Motor neuron (in vitro differentiated cells): ENCODE measurements at regions not wholly inside any gene's neighbourhood (a gene's known extent, or its start where the extent isn't known, plus 50 kb on each side); places are given as distances from the start of the nearest gene placed in this dataset.
A peak's percentile ranks its signal among the peaks of the same experiment; 100 is the strongest.

Source experiments
- ATAC-seq, 8 experiments: fragments of 200-7000 bp; cut with Tn5 transposase; replicated peaks in 6 of 8; 2 replicates each; pipeline ENCODE4 v1.8.0; 2021; ENCODE audit warnings: mild to moderate bottlenecking in 8 of 8, moderate library complexity in 8 of 8
- H3K27ac ChIP-seq, 2 donors: fragments of 250-450 bp; sonication (Bioruptor Pico); 2 replicates each; pipeline ENCODE4 v1.9.0; 2021; ENCODE audit warnings: antibody characterized with exemption in 2 of 2, mild to moderate bottlenecking in 2 of 2, moderate library complexity in 1 of 2
- H3K4me1 ChIP-seq, 2 donors: fragments of 250-450 bp; sonication (Bioruptor Pico); replicated peaks in 1 of 2; 2 replicates each; pipeline ENCODE4 v1.6.1; 2021; ENCODE audit warnings: antibody characterized with exemption in 2 of 2, mild to moderate bottlenecking in 2 of 2, moderate library complexity in 1 of 2
- H3K4me3 ChIP-seq, 5 donors: fragments of 250-450 bp; sonication (Bioruptor Pico); 2 replicates each; pipeline ENCODE4 v1.9.0; 2021; ENCODE audit warnings: antibody characterized with exemption in 5 of 5, mild to moderate bottlenecking in 5 of 5, moderate library complexity in 4 of 5
- WGBS, 10 experiments: fragments of 450-650 bp; shearing (Covaris generic); methylation state at CpG; one replicate each; pipeline ENCODE4 v1.0.0; 2022; 5-methylcytosine and 5-hydroxymethylcytosine counted together
- in situ Hi-C, 9 experiments: fragments of 400-800 bp; cut with MboI; loops; one replicate each; pipeline ENCODE4 v1.15.0; 2021; ENCODE audit warnings: low sequenced_read_pairs in 9 of 9, low pct_unique_long_range_greater_than_20kb in 2 of 9; ENCODE audit not compliant: unreplicated experiment in 9 of 9

GRCh38 chr1:38533772-38534472, 325.6 kb downstream of the RRAGC start:
- H3K4me1 ChIP-seq: peaks cover 0 to 6% of the 10 kb centered on the region in 2 donors
- H3K4me3 ChIP-seq: no peak overlapping the region
- in situ Hi-C loops: no loop called here
- peak in 2 of 8 experiments; percentile 38 to 54 for ATAC-seq
- WGBS, 10 experiments: 0 to 79% (median 61%) methylated on average over 1 to 5 of the region's 5 CpGs; no CpG with 5 or more reads in 1 of the 10 experiments
- no peak overlapping the region for H3K27ac ChIP-seq

DNA sequence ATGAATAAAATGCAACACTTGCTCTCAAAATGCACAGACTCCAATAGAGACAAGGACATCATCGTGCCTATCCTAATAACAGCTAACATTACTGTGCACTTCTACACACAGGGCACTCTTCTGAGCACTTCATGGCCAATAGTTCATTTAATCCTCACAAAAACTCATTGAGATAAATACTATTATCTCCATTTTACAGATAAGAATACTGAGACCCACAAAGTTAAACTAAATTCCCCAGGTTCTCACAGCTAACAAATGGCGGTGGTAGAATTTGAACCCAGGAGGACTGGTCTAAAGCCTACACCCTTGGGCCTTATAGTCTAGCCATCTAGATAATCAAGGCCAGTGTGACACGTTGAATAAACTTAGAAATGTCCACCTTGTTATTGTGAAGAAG, 328.6 kb downstream of the RRAGC start:
- 12 to 100% (median 93%) methylated on average over 1 to 3 of the region's 3 CpGs; no CpG with 5 or more reads in 2 of the 10 experiments for WGBS, 10 experiments
- no peak overlapping the region for H3K4me3 ChIP-seq
- in situ Hi-C loops: no loop called here
- no peak for ATAC-seq
- H3K27ac ChIP-seq: no peak overlapping the region
- H3K4me1 ChIP-seq: peaks cover 0 to 9% of the 10 kb centered on the region in 2 donors

DNA sequence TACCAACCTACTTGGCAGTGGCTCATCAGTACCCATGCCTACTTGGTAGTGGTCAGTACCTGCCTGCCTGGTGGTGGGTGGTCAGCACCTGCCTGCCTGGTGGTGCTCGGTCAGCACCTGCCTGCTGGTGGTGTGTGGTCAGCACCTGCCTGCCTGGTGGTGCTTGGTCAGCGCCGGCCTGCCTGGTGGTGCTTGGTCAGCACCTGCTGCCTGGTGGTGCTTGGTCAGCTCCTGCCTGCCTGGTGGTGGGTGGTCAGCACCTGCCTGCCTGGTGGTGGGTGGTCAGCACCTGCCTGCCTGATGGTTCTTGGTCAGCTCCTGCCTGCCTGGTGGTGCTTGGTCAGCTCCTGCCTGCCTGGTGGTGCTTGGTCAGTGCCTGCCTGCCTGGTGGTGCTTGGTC, 329.6 kb downstream of the RRAGC start:
- in situ Hi-C loops: no loop called here

GRCh38 chr1:38529391-38529790, 330.2 kb downstream of the RRAGC start:
- 0 to 74% (median 43%) methylated on average over 1 to 7 of the region's 7 CpGs; no CpG with 5 or more reads in 2 of the 10 experiments for WGBS, 10 experiments
- in situ Hi-C loops: no loop called here
- Histone ChIP-seq H3K4me3 (no peak overlapping the region), H3K27ac (no peak overlapping the region), H3K4me1 (peaks cover 0 to 4% of the 10 kb centered on the region in 2 donors)
- peak in 2 of 8 experiments; percentile 52 to 58 for ATAC-seq

More for the DNA sequence above, 329.6 kb downstream of the RRAGC start:
- WGBS, 10 experiments: 0 to 100% (median 69%) methylated on average over 1 of the region's 3 CpGs; no CpG with 5 or more reads in 6 of the 10 experiments
- peaks cover 0 to 9% of the 10 kb centered on the region in 2 donors for H3K4me1 ChIP-seq
- no peak for ATAC-seq
- H3K4me3 ChIP-seq: no peak overlapping the region
- H3K27ac ChIP-seq: no peak overlapping the region

DNA sequence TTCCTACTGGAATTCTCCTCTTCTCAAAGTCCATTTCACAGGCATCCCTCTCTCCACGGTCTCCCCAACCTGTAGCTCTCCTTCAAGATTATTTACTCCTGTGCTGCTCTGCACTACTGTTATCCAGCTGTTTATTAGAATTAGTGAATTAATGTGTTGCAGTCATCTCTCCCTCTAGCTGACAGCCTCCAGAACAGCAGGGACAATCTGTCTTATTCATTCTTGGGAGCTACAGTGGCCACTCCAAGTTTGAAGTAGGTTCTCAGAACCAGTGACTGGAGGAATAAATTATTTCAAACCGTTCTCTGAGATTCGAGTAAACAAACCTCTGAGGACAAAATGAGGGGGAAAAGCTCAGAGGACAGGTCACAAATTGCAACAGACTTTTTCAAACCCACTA, 330.9 kb downstream of the RRAGC start:
- 0 to 83% (median 8%) methylated on average over 2 to 3 of the region's 3 CpGs; no CpG with 5 or more reads in 3 of the 10 experiments for WGBS, 10 experiments
- Histone ChIP-seq H3K27ac (no peak overlapping the region), H3K4me3 (no peak overlapping the region), H3K4me1 (peaks cover 0 to 3% of the 10 kb centered on the region in 2 donors)
- peak in 1 of 8 experiments; percentile 39 for ATAC-seq
- in situ Hi-C loops: no loop called here

DNA sequence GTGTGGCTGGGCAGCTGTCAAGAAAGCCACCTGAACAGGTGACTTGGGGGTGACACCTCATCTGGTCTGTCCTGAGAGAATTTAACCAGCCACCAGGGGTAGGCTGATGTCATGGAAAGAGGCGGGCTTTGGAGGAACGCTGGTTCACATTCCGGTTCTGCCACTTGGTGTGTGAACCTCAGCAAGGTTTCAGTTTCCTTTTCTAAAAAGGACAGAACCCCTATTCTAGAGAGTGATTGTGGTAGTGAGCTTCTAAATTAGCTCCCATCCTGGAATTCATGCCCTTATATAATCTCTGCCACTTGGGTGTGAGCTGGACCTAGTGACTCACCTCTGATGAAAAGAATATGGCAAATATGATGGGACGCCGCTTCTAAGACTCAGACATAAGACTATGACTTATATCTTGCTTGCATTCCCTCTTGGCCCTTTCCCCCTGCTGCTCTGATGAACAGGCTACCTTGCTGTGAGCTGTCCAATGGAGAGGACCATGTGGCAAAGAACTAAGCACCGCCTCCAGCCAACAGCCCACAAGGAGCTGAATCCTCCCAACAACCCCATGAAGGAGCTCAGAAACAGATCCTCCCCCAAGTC, 332.1 kb downstream of the RRAGC start:
- in situ Hi-C loops: no loop called here
- no peak overlapping the region for H3K4me3 ChIP-seq
- peak in 3 of 8 experiments; percentile 17 to 62 (median 43) for ATAC-seq
- H3K27ac ChIP-seq: no peak overlapping the region
- H3K4me1 ChIP-seq: peaks cover 0 to 3% of the 10 kb centered on the region in 2 donors
- 0 to 93% (median 80%) methylated on average over 1 to 6 of the region's 6 CpGs; no CpG with 5 or more reads in 3 of the 10 experiments for WGBS, 10 experiments

DNA sequence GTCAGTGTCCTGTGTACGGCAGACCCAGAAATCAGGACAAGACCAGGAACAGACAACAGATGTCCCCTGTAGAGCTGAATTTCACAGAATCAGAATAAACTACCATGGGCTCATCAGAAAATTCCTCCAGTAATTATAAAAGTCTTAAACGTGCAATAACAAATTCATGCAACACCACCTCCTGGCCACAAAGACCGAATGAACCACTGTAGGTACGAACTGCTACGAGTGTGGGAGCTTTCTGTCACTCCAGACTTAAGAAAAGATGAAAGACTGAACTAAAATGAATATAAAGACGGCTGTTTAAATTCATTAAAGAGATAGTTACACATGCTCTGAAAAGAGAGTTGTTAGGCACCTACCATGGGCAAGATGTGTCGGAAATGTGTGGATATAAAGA, 333.5 kb downstream of the RRAGC start:
- 7 to 81% (median 75%) methylated on average over 3 to 7 of the region's 7 CpGs for WGBS, 10 experiments
- no peak for ATAC-seq
- in situ Hi-C loops: no loop called here

DNA sequence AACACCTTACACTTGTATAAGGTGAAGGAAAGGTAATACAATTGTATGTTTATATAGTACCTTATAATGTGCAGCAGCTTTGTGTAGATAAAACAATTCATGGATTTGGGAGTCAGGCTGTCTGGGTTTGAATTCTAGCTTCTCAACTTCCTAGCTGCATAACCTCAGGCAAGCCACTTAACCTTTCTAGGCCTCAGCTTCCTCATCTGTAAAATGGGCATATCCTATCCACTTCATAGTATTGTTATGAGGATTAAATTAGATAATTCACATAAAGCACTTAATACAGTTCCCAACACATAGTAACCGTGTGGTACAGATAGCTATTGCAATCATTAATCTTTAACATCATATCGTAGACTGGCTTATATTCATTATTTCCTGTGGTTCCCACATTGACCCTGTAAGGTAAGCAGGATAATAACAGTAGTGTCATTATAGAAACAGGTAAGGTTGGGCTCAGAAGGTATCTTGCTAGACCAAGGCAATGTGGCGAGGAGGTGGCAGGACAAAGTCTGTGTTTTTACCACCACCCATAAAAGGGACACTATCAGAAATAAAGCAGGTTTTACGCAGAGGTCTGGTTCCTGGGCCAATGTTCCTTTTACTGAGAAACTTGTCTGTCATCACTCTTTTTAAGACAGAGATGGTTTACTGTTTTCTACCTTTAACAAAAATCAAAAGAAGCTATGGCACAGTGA, 334.1 kb downstream of the RRAGC start:
- Histone ChIP-seq H3K4me3 (no peak overlapping the region), H3K27ac (no peak overlapping the region), H3K4me1 (peaks cover 0 to 3% of the 10 kb centered on the region in 2 donors)
- no peak for ATAC-seq
- in situ Hi-C loops: no loop called here
- 40 to 100% (median 93%) methylated on average over 2 to 4 of the region's 4 CpGs; no CpG with 5 or more reads in 1 of the 10 experiments for WGBS, 10 experiments

More for the DNA sequence above, 333.5 kb downstream of the RRAGC start:
- H3K4me3 ChIP-seq: no peak overlapping the region
- H3K27ac ChIP-seq: no peak overlapping the region
- H3K4me1 ChIP-seq: peaks cover 0 to 3% of the 10 kb centered on the region in 2 donors

- no peak for ATAC-seq
- Histone ChIP-seq H3K27ac (no peak overlapping the region), H3K4me1 (peaks cover 0 to 3% of the 10 kb centered on the region in 2 donors), H3K4me3 (no peak overlapping the region)
- 28 to 100% (median 90%) methylated on average over 1 to 8 of the region's 8 CpGs for WGBS, 10 experiments
- in situ Hi-C loops: no loop called here
Measured at GRCh38 chr1:38524025-38524641, 335.4 kb downstream of the RRAGC start.

DNA sequence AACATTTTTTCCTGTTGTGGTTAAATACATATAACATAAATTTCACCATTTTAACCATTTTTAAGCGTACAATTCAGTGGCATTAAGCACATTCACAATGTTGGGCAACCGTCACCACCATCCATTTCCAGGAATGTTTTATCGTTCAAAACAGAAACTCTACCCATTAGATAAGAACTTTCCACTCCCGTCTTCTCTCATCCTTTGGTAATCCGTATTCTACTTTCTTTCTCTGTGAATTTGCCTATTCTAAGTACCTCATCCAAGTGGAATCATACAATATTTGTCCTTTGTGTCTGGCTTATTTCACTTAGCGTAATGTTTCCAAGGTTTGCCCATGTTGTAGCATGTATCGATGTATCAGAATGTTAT, 336.0 kb downstream of the RRAGC start:
- Histone ChIP-seq H3K4me3 (no peak overlapping the region), H3K27ac (no peak overlapping the region), H3K4me1 (no peaks in the 10 kb centered on the region)
- WGBS, 10 experiments: 26 to 100% (median 89%) methylated on average over 2 to 7 of the region's 7 CpGs
- no peak for ATAC-seq
- in situ Hi-C loops: no loop called here

DNA sequence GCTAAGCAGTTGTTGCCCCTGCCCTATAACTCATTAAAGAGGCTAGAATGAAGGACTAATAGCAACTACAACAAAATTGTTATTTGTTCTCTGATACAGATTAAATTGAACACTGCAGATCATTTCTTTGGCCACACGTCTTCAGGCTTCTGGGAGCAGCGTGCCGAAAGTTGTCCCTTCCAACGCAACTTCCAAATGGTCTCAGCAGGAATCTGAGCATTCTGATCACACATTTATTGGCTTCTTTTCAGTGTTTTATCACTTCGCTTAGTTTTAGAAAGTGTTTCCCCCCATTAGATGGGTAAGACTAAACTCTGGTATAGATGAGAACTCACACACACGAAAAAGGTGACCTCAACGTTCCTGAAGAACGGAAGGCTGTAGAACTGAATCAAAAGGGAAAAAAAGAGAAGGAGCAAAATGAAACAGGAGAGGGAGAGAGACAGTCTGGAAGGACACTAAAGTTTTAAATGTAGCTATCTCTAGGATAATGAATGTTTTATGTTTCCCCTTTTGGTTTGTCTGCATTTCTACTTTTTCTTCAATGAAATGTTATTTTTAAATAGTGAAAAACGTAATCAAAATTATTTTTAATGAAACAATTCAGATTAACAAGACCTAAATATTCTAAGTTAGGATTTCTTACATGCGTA, 336.5 kb downstream of the RRAGC start:
- ATAC-seq: no peak
- H3K27ac ChIP-seq: no peak overlapping the region
- no peaks in the 10 kb centered on the region for H3K4me1 ChIP-seq
- in situ Hi-C loops: no loop called here
- 15 to 90% (median 80%) methylated on average over 2 to 10 of the region's 10 CpGs for WGBS, 10 experiments
- no peak overlapping the region for H3K4me3 ChIP-seq

DNA sequence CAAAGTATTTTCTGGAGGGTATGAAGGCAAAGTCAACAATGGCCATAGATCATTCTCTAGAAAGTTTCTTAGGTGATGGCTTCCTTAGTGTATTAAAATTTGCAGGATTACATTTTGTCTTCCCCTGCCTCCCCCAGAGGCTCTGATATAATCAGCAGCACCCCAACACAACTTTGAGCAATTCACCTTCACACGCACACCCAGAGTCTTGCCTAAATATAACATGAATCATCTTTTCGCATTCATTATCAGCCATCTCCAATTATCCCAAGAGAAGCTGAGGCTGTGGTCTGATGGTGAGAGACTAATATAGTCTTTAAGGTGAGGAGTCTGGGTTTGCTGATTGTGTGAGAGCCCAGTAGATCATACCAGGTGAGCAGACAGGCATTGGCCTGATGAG, 343.0 kb downstream of the RRAGC start:
- H3K27ac ChIP-seq: no peak overlapping the region
- in situ Hi-C loops: no loop called here
- no peak for ATAC-seq
- H3K4me3 ChIP-seq: no peak overlapping the region
- WGBS, 10 experiments: 0 to 100% (median 96%) methylated on average over 1 to 2 of the region's 2 CpGs; no CpG with 5 or more reads in 3 of the 10 experiments
- H3K4me1 ChIP-seq: peaks cover 5% of the 10 kb centered on the region in 2 donors
